Inferior parietal cortex (tissue), 1 donor: ENCODE measurements at regions not wholly inside any gene's neighbourhood (a gene's known extent, or its start where the extent isn't known, plus 50 kb on each side); places are given as distances from the start of the nearest gene placed in this dataset.

ENCODE experiments used
- DNase-seq: peaks from one replicate; pipeline ENCODE4 v3.0.0-alpha.2; 2016; ENCODE audit errors: extremely low spot score

DNA sequence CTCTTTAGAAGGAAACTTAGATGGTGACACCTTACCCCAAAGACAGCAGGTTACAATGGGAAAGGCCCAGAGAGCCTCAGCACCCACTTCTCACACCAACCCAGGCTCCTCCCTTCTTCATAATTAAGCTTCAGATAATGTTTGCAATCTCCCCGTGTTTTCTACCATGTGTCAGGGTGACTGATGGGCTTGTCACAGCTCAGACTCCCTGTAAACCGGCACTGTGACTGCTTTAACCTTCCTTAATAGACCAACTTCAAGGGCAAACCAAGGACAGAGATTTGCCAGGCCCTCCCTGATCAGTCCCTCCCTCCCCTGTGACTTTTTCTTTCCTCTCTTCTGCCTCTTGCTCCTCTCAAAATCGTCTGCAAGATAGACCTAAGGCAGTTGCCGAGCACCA, 760.6 kb upstream of the EEF2KMT start:
- DNase-seq, result no peak

DNA sequence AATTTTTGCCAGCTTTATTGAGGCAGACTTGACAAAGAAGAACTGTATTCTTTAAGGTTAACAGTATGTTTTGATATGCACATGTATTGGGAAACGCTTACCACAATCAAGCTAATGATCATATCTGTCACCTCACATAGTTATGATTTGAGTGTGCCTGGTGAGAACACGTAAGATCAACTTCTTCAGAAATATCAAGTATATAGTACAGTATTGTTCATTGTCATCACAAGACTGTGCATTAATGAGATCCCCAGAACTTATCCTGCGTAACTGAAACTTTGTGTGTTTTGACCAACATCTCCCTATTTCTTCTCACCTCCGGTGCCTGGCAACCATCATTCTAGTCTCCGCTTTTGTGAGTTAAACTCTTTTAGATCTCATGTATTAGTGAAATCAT, 756.4 kb upstream of the EEF2KMT start:
- DNase-seq, result no peak

DNA sequence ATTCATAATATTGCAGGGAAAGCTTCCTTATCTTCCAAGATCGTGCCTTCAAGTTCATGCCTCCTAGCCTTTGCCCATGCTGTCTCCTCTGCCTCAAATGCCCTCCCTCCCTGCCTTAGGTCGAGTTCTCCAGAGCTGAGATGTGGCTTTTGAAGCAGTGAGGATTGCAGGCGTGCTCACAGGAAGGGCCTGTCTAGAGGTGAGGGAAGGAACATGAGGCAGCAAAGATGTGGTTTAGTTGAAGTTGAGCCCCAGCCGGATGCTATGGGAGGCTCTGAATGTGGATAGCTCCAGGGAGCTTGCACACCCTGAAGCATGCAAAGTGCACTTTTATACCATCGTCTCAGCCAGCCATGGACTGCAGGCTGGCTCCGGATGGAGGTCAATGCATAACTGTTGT, 754.6 kb upstream of the EEF2KMT start:
- DNase-seq, result no peak

DNA sequence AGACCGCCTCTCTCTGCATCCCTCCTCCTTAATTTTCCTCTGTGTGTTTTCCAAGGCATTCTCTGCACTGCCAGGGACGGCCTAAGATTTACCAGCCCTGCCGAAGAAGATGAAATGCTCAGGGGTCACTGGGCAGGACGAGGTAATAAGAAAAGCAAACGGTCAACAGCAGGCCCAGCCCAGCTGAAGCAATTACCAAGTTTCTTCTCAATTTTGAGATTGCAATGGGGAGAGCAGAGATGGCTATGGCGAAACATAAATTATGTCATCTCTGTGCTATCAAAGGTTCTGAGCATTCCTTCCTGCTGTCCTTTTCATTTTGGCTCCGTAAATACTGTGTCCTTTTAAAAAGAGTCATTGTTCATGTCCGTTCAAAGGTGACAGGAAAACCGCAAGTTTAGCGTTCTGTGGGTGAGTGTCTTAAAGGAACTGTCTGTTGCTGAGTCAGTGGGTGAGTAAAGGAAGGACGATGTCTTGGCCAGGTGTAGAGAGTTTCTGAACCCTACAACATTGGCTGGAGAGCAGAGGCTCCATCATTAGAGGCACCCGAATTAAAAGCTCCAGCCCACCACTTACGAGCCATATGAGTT, 753.9 kb upstream of the EEF2KMT start:
- DNase-seq, result no peak

DNA sequence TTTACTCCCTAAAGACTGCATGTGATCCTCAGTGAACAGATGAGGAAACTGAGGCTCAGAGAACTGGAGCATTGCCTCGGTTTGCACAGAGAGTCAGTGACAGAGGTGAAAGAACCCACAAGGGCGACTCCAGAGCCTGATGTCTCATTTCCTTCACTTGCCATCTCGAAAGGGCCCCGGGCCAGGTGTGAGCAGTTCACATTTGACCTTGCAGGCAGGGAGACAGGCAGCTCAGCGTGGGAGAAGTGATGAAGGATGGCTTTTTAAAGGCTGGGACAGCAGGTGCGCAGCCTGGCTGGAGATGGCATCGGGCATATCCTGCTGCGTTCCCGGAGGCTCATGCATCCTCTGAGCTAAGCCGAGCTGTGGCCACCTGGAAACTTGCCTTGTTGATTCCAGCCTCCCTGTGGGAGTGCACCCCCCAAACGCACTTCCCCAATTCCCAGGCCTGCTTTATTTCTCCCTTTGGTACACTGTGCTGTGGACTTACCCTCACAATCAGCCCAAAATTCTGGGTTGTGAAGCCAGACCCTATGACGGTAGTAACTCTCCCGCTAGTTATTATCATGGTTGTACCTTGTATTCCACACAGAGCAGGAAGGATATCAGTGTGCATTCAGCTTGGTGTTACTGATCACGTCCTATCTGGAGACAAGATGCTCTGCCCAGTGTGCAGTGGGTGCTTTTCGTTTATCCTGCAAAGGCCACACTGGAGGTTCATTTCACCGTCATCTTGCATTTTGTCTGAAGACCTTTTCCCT, 753.2 kb upstream of the EEF2KMT start:
- DNase-seq, result no peak

DNA sequence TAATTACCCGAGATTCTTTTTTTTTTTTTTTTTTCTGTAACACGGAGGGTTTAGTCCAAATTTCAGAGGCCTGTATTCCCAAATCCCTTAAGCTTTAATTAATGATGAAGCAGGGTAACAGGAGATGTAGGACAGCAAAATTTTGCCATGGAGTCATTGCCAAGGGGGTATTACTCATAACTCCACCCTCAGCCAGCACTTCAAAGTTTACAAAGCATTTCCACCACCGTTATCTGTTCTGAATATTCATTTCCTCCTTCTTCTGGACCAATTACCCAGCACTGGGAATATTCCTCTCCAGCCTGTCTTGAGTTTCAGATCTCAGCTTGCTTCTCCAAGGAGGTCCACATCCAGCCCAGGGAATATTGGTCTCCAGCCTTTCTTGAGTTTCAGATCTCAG, 747.5 kb upstream of the EEF2KMT start:
- DNase-seq, result no peak

DNA sequence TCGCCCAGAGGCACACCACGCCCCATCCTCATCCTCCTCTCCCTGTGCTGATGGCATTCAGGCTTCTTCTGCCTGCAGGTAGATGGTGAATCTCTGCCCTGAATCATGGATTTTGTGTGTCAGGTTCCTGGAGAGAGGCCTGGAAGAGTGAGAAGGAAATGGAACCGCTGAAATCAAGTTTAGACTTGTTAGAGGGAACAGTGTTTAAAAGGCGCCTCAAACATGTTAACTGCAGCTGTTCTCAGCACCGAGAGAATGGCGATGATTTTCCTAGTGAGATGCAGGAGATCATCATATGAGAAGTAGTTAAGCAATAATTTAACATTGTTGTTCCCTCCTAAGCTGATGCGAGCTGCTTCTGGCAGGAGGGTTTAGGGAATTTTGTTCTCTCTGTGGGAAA, 744.4 kb upstream of the EEF2KMT start:
- DNase-seq, result peak; percentile 29

DNA sequence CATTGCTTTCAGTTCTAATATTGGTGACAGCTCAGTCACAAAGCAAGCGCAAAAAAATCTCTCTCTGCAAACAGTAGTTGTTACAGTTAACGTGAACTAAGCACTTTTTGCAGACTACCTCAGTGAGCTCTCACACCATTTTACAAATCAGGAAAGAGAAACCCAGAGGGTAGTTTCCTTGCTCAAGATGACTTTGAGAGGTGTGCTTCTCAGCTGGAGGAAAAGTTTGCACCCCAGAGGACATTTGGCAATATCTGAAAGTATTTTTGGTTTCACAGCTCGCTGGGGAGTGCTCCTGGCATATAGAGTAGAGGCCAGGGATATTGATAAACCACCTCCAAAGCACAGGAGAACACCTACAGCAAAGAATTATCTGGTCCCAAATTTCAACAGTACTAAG, 741.1 kb upstream of the EEF2KMT start:
- DNase-seq, result no peak

DNA sequence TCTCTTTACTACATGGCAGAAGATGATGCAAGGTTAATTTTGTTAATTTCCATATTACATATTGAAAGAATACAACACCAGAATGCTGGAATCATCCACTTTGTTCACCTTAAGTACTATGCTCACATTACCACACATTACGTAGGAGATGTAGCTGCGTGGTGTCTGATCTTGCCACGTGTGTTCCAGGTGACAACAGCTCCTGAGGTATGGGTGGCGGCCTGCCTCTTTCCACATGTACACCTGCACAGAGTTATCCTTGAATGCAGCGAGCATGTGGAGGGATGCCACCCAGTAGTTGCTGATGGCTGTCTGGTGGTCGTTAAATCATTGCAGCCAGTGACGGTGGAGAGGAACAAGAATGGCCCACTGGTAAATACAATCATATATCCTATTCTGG, 740.5 kb upstream of the EEF2KMT start:
- no peak for DNase-seq

DNA sequence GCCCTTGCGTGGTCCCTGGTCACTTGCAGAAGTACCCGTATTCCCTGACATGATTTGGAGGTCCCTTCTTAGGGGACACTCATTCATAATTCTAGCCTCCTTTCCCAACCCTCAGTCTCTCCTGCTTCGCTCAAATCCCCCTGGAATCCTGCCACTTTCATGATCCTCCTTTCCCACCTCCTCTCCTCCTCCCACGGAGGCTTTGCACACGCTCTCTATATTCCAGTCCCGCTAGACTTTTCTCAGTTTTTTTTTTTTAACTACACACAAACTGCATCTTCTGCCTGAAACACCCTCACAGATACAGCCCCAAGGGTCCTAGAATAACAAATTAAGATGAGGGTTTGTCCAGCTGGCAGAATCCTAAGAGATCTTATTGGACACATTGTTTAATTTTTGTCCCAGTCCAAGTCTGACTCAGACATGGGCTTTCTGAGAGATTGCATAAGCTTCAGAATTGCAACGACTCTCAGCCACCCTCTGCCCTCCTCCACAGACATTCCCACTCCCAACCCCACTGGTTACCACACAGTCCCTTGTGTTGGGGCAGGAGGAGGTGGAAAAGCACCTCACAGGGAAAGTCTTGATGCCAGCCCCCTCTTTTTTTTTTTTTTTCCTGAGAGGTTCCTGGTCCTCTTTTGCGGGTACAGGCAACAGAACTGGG, 739.5 kb upstream of the EEF2KMT start:
- peak; percentile 58 for DNase-seq

DNA sequence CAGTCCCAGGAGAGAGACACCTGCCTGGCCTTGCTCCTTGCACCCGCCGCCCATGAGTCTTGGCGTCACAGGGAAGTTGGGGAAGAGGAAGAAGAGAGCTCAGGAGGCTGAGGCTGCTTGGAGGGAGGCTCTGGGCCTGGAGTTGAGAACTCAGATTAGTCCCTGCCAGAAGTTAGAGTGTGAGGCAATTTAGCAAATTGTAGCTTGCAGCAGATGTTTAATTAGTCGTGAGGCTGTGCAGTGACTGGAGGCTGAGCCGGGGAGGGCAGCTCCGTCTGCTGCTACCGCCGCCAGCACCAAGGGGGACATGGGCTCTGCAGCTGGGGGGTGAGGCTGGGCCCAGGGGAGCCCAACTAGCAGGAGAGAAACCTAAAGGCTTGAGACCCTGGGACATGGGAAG, 738.3 kb upstream of the EEF2KMT start:
- DNase-seq, result no peak

DNA sequence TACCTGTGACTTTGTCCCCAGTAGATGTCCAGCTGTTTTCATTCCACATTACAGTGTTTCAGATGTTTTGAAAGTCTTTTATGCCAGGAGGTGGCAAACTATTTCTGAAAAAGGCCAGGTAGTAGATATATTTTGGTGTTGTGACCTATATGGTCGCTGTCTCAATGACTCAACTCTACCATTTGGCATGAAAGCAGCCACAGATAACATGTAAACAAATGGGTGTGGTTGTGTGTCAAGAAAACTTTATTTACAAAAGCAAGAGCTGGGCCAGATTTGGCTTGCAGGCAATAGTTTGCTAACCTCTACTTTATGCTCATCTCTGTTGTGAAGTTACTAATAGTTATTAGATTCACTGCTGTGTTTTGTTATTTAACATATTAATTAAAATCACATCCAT, 728.7 kb upstream of the EEF2KMT start:
- DNase-seq, result no peak

DNA sequence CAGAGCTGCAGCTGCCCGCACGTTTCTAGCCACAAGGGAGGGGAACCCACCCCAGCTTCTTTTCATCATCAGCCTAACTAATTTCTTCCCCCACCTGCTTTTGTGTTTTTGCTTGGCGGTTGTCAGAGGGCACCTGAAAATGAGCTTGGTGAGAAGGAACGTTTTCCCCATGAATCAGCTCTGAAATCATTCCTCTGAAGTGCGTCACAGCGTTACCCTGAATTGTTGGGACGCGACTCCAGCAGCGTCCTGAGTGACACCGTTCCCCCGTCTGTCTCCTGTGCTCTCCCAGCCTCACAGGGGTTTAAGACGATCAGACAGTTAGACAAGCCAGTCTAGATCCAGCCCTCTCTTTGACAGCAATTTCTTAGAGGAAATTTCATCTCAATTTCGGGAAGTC, 722.9 kb upstream of the EEF2KMT start:
- DNase-seq, result no peak

DNA sequence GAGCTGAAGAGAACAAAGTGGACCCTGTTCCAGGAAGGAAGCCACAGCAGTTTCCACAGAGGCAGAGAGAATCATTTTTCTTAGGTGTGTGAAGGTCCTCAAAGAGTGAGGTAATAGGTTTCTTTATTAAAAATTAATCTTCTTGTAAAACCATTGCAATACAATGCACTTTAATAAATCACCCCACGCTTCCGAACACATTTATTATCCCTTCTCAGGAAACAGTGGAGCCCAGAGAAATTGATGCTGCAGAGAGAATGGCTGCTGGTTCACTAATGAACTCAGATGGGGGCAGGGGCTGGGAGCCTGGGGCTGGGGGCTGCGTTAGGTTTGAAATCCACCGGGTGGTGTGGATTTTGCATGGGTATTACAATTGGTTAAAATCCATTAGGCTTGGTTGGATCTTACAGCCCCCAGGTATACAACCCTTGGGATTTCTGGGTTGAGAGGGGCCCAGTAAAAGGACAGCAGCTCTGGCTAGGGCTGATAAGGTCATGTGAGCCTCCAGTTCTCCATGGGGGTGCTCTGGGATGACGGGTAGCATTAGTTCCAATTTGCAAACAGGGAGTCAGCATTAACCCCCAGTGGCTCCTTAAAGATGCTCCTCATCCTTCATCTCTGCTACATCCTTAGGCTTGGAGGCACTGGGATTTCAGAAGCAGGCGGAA, 718.1 kb upstream of the EEF2KMT start:
- no peak for DNase-seq

DNA sequence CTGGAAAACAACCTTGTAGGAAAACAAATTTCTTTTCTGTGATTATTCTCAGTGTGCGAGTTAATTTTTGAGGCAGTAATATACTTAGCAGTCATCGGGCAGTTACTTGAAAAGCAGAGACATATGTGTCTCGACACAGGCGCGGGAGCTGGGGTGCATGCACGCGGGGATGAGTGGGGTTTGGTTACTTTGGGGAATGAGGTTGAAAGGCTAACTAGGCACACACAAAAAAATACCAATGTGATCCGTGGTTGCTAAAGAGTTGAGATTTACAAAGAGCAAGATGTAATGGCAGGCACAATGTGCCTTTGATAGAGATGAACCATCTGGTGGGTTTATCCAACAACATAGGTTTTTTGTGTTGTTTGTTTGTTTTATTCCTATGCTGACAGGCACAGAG, 703.8 kb upstream of the EEF2KMT start:
- DNase-seq, result no peak

DNA sequence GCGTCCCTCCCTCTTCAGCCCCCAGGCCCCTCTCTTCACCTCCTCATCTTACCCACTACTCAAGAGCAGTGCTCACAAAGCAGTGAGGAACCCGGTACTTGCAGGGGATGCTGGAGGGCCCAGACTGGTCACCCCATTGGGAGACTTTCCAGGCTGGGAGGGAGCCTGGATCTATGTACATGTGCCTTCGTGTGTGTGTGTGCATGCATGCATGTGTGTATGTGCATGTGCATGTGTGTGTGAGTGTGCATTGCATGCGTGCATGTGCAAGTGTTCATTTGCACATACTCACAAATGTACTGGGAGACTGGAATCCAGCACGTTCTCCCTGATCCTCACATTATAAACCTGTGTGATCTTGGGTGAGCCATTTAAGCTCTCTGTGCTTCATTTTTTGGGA, 696.0 kb upstream of the EEF2KMT start:
- DNase-seq, result no peak

DNA sequence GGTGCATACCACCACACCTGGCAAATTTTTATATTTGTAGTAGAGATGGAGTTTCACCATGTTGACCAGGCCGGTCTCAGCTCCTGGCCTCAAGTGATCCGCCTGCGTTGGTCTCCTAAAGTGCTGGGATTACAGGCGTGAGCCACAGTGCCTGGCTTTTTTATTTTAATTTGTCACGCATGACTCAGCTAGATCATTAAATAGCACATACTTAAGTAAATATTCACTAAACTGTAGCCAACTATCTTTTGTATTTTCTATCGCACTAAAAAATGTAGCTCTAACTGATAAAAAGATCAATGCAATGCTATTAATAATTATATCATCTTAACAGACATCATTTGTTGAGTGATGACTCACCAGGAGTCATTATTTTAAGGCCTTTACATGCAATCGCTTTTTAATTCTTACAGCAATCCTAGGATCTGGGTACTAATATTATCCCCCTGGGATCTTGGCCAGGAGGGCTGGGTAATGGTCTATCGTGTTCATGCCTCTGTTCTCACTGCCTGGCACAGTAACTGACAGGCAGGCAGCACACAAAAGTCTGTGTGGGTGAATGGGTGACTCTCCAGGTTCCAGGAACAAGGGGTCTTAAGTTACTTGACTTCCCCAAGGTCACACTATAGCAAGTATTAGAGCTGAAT, 693.5 kb upstream of the EEF2KMT start:
- DNase-seq, result no peak

DNA sequence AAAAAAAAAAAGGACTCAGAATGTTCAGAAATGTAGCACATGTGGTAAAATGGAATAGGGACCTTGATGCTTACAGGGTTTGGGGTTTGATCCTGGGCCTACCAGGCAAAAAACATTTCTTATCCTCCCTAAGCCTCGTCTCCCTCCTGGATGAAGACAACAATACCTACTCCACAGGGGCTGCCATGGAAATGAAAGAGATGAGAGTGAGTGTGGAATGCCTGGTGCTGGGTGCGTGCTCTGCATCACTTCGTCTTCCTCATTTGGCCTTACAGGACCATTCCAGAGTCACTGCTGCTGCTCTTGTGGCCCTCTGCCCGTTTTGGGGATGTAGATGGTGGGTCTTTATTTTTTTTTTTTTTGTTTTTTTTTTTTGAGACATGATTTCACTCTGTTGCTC, 692.9 kb upstream of the EEF2KMT start:
- no peak for DNase-seq

DNA sequence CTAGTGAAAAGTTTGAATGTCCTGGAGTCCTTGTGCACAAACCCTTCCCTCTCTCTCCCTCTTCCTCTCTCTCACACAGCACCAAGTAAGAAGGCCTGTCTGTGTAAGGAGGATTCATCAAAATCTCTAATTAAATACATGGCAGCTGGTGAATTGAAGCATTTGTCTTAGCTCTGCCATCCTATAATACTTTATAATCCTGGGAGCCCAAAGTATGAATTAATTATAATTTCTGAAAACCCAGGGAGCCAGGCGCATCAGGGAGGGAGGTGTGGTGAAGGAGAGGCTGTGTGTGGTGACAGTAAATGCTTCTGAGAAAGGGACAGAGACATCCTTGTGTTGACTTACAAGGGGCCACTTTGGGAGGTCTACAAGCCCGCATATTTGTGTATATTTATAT, 691.4 kb upstream of the EEF2KMT start:
- DNase-seq, result no peak

DNA sequence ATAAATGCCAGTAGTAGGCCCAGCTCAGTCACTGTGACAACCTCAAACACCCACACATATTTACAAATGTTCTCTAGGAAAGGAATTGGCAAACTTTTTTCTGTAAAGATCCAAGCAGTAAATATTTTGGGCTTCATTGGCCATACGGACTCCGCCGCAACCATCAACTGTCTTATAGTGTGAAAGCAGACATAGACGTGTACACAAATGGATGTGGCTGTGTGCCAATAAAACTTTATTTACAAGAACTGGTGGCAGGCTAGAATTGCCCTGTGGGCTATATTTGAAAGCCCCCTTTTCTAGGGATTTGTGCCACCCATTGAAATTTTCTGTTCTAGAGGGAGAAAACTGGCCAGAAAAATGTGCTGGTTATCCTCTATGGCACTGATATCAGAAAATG, 683.8 kb upstream of the EEF2KMT start:
- no peak for DNase-seq

DNA sequence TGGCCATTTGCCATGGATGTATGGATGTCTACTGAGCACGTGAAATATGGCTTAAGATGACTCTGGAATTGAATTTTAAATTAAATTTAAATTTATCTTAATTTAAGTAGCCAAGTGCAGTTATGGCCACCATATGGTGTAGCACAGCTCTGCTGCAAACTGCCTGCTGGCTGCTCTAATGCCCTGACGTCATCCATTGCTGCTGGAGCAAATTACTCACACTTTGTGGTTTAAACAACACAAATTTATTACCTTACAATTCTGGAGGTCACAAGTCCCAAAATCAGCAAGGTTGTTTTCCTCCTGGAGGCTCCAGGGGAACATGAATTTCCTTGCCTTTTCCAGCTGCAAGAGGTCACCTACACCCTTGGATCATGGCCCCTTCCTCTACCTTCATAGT, 679.3 kb upstream of the EEF2KMT start:
- DNase-seq, result no peak

DNA sequence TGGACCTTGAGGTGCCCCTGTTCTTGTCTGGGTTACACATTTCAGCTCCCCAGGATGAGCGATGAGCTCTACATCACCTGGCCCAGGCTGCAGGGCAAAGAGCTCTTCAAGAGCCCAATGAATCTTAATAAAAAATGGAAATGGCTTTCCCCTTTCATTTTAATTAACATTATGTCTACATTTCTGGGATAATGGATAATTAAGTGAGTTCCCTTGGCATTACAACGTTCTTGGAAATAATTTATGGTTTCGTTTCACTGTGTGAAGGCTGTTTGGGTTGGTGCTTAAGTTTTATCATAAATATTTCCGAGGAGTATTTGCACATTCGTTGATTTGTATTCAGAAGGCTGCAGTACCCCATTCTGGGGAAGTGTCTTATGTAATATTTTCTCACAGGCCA, 678.3 kb upstream of the EEF2KMT start:
- no peak for DNase-seq
